ENCODE measurements at regions not wholly inside any gene's neighbourhood (a gene's known extent, or its start where the extent isn't known, plus 50 kb on each side); places are given as distances from the start of the nearest gene placed in this dataset.

DNA sequence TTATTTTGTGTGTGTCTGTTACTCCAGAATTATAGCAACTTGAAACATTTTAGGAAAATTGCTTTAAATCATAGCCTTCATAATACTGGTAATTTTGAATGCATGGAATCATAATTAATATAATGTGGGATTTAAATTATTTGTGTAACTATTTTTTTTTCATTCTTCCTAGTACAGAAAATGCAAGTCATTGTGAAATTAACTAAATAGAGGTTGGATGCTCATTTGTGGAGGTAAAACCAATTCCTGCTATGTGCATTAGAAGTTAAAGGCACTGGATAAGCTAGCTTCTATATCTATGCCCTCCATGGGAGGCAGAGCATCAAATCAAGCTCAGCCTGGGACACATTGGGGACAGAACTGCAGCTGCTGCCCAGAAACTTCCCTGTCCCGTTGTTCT, 1048.5 kb upstream of the PABPC4L start:
- TF ChIP-seq POLR2AphosphoS5 (IDR thresholded peaks at IDR 0.05; ENCODE audit: borderline replicate concordance, low read depth, low read length) (no peak), EZH2 (IDR thresholded peaks at IDR 0.05) (no peak), FOXP2 (optimal IDR thresholded peaks at IDR 0.05; ENCODE audit: control extremely low read depth, extremely low read length, insufficient read depth) (no peak)

Measured in SK-N-MC (cell line).